ENCODE measurements at regions not wholly inside any gene's neighbourhood (a gene's known extent, or its start where the extent isn't known, plus 50 kb on each side); places are given as distances from the start of the nearest gene placed in this dataset.
A peak's percentile ranks its signal among the peaks of the same experiment; 100 is the strongest.

- TF ChIP-seq FOXM1 (IDR thresholded peaks at IDR 0.05; ENCODE audit: borderline replicate concordance, low read depth) (no peak), TAF1 (IDR thresholded peaks at IDR 0.05; ENCODE audit: low read depth) (no peak), REST (IDR thresholded peaks at IDR 0.05; ENCODE audit: low read depth) (no peak), ZBTB7A (IDR thresholded peaks at IDR 0.05; ENCODE audit: low read depth) (no peak), RAD21 (IDR thresholded peaks at IDR 0.05; ENCODE audit: low read depth) (no peak), EP300 (IDR thresholded peaks at IDR 0.05; ENCODE audit: borderline replicate concordance) (no peak), CREB1 (IDR thresholded peaks at IDR 0.05; ENCODE audit: low read depth) (no peak), TEAD4 (IDR thresholded peaks at IDR 0.05) (no peak), YY1 (IDR thresholded peaks at IDR 0.05; ENCODE audit: low read depth) (no peak), CEBPB (IDR thresholded peaks at IDR 0.05) (no peak), EGR1 (IDR thresholded peaks at IDR 0.05) (no peak), MAX (IDR thresholded peaks at IDR 0.05) (no peak), TCF12 (IDR thresholded peaks at IDR 0.05; ENCODE audit: low read depth) (no peak), NFIC (IDR thresholded peaks at IDR 0.05) (no peak), USF1 (IDR thresholded peaks at IDR 0.05) (no peak)
These were observed 688.5 kb upstream of the SEMA3D start for GRCh38 chr7:85875398-85875797.

GRCh38 chr7:85866540-85866939 lies 679.7 kb upstream of the SEMA3D start:
- TF ChIP-seq RAD21 (IDR thresholded peaks at IDR 0.05; ENCODE audit: low read depth) (no peak), CREB1 (IDR thresholded peaks at IDR 0.05; ENCODE audit: low read depth) (no peak), REST (IDR thresholded peaks at IDR 0.05; ENCODE audit: low read depth) (no peak), EP300 (IDR thresholded peaks at IDR 0.05; ENCODE audit: borderline replicate concordance) (no peak), FOXM1 (IDR thresholded peaks at IDR 0.05; ENCODE audit: borderline replicate concordance, low read depth) (no peak), ZBTB7A (IDR thresholded peaks at IDR 0.05; ENCODE audit: low read depth) (no peak), EGR1 (IDR thresholded peaks at IDR 0.05) (no peak), NFIC (IDR thresholded peaks at IDR 0.05) (no peak), TCF12 (IDR thresholded peaks at IDR 0.05; ENCODE audit: low read depth) (no peak), MAX (IDR thresholded peaks at IDR 0.05) (no peak), TEAD4 (IDR thresholded peaks at IDR 0.05) (no peak), TAF1 (IDR thresholded peaks at IDR 0.05; ENCODE audit: low read depth) (no peak), CEBPB (IDR thresholded peaks at IDR 0.05) (no peak)

GRCh38 chr7:85851571-85852193 lies 664.8 kb upstream of the SEMA3D start:
- no peak for TF ChIP-seq REST (IDR thresholded peaks at IDR 0.05; ENCODE audit: low read depth)
- TF ChIP-seq FOXM1 (IDR thresholded peaks at IDR 0.05; ENCODE audit: borderline replicate concordance, low read depth), result no peak
- TF ChIP-seq TEAD4 (IDR thresholded peaks at IDR 0.05), result no peak
- TF ChIP-seq RAD21 (IDR thresholded peaks at IDR 0.05; ENCODE audit: low read depth), result peak; percentile 59
- no peak for TF ChIP-seq YY1 (IDR thresholded peaks at IDR 0.05; ENCODE audit: low read depth)
- no peak for TF ChIP-seq TAF1 (IDR thresholded peaks at IDR 0.05; ENCODE audit: low read depth)

GRCh38 chr7:85850381-85850780 lies 663.5 kb upstream of the SEMA3D start:
- TF ChIP-seq RAD21 (IDR thresholded peaks at IDR 0.05; ENCODE audit: low read depth) (no peak), TEAD4 (IDR thresholded peaks at IDR 0.05) (no peak), TCF12 (IDR thresholded peaks at IDR 0.05; ENCODE audit: low read depth) (no peak), REST (IDR thresholded peaks at IDR 0.05; ENCODE audit: low read depth) (no peak), MAX (IDR thresholded peaks at IDR 0.05) (no peak), USF1 (IDR thresholded peaks at IDR 0.05) (no peak), FOXM1 (IDR thresholded peaks at IDR 0.05; ENCODE audit: borderline replicate concordance, low read depth) (no peak), ZBTB7A (IDR thresholded peaks at IDR 0.05; ENCODE audit: low read depth) (no peak), EP300 (IDR thresholded peaks at IDR 0.05; ENCODE audit: borderline replicate concordance) (no peak), YY1 (IDR thresholded peaks at IDR 0.05; ENCODE audit: low read depth) (no peak), EGR1 (IDR thresholded peaks at IDR 0.05) (no peak), CREB1 (IDR thresholded peaks at IDR 0.05; ENCODE audit: low read depth) (no peak), TAF1 (IDR thresholded peaks at IDR 0.05; ENCODE audit: low read depth) (no peak), NFIC (IDR thresholded peaks at IDR 0.05) (no peak), CEBPB (IDR thresholded peaks at IDR 0.05) (no peak)

Measured in Ishikawa (cell line).